Esophagus squamous epithelium (tissue), 5 donors: ENCODE measurements at regions not wholly inside any gene's neighbourhood (a gene's known extent, or its start where the extent isn't known, plus 50 kb on each side); places are given as distances from the start of the nearest gene placed in this dataset.

ENCODE experiments used
- DNase-seq: peaks from one replicate; lab custom pipeline; 2025; lab: John Stamatoyannopoulos, UW
- H3K27ac ChIP-seq, 4 donors: fragments of 200-600 bp; sonication (generic); one replicate each; pipeline ENCODE4 v1.5.1; 2016 to 2019; ENCODE audit warnings: mild to moderate bottlenecking in 1 of 4
- H3K27me3 ChIP-seq, 4 donors: fragments of 200-600 bp; sonication (generic); 1 replicate in 3 of 4; 2 replicates in 1 of 4; pipeline versions ENCODE4 v1.5.1 to v1.6.0; 2017 to 2021; ENCODE audit warnings: antibody characterized with exemption in 1 of 4
- H3K36me3 ChIP-seq, 3 donors: fragments of 200-600 bp; sonication (generic); one replicate each; pipeline ENCODE4 v1.5.1; 2016 to 2019
- H3K4me1 ChIP-seq, 3 donors: fragments of 200-600 bp; sonication (generic); one replicate each; pipeline ENCODE4 v1.5.1; 2017 to 2019
- H3K4me3 ChIP-seq, 4 donors: fragments of 200-600 bp; sonication (generic); 1 replicate in 3 of 4; 2 replicates in 1 of 4; pipeline ENCODE4 v1.5.1; 2016 to 2019; ENCODE audit warnings: mild to moderate bottlenecking in 2 of 4, moderate library complexity in 1 of 4
- H3K9me3 ChIP-seq, 3 donors: fragments of 200-600 bp; sonication (generic); one replicate each; pipeline ENCODE4 v1.5.1; 2016 to 2019
- CTCF ChIP-seq, 6 experiments: fragments of 450-650 bp in 4 of 6; fragments of 200-600 bp in 2 of 6; sonication (generic) in 2 of 6; IDR thresholded peaks; one replicate each; pipeline ENCODE4 v1.5.1; 2016 to 2019; ENCODE audit warnings: antibody characterized with exemption in 6 of 6, mild to moderate bottlenecking in 4 of 6, moderate library complexity in 4 of 6
- POLR2A ChIP-seq, 4 donors: fragments of 450-650 bp; IDR thresholded peaks; one replicate each; pipeline ENCODE4 v1.6.1; 2017; ENCODE audit warnings: antibody characterized with exemption in 4 of 4, mild to moderate bottlenecking in 4 of 4, moderate library complexity in 3 of 4
- WGBS, 2 donors: methylation state at CpG; one replicate each; pipeline ENCODE4 v1.1.5; 2018; 5-methylcytosine and 5-hydroxymethylcytosine counted together
- intact Hi-C: fragments of 100-400 bp; cut with DNase I; formaldehyde crosslinking; loops from one replicate; pipeline ENCODE4 v1.15.0; 2022
- donor health status: DM: yes; HTN: yes; CAD: no.

GRCh38 chr5:5887833-5888232 lies 465.4 kb downstream of the ICE1 start:
- DNase-seq, result no peak
- Histone ChIP-seq H3K4me1 (peaks cover 0 to 7% (median 0%) of the 10 kb centered on the region in 3 donors), H3K27me3 (peaks cover 0 to 21% (median 0%) of the 10 kb centered on the region in 4 donors), H3K27ac (no peak overlapping the region), H3K4me3 (no peak overlapping the region), H3K9me3 (no peaks in the 10 kb centered on the region), H3K36me3 (no peaks in the 10 kb centered on the region)
- no peak for TF ChIP-seq CTCF (IDR thresholded peaks at IDR 0.05)
- no peak for TF ChIP-seq POLR2A (IDR thresholded peaks at IDR 0.05)
- intact Hi-C loops, result loop anchor here (10.0 kb wide), 2 partner anchors 393 to 687 kb away; no protein-coding TSS in a partner anchor
- 45 to 57% methylated on average over 3 of the region's 3 CpGs for WGBS, 2 donors

- TF ChIP-seq POLR2A (IDR thresholded peaks at IDR 0.05) (no peak), CTCF (IDR thresholded peaks at IDR 0.05) (peak in 5 of 6 experiments; percentile 38 to 78 (median 55))
- Histone ChIP-seq H3K36me3 (no peaks in the 10 kb centered on the region), H3K27ac (no peak overlapping the region), H3K4me3 (no peak overlapping the region), H3K4me1 (peaks cover 0 to 7% (median 0%) of the 10 kb centered on the region in 3 donors), H3K9me3 (no peaks in the 10 kb centered on the region), H3K27me3 (peaks cover 0 to 21% (median 0%) of the 10 kb centered on the region in 4 donors)
- WGBS, 2 donors, result 18% methylated on average over 4 of the region's 42 CpGs; no CpG with 5 or more reads in 1 of the 2 donors
- intact Hi-C loops, result loop anchor here (10.0 kb wide), 2 partner anchors 392 to 688 kb away; no protein-coding TSS in a partner anchor
- DNase-seq, result no peak
Observed at GRCh38 chr5:5886812-5887486, 464.5 kb downstream of the ICE1 start.

- Histone ChIP-seq H3K4me3 (no peak overlapping the region), H3K27me3 (peaks cover 0 to 21% (median 0%) of the 10 kb centered on the region in 4 donors), H3K27ac (no peak overlapping the region), H3K36me3 (no peaks in the 10 kb centered on the region), H3K9me3 (no peaks in the 10 kb centered on the region), H3K4me1 (peaks cover 0 to 7% (median 0%) of the 10 kb centered on the region in 3 donors)
- no peak for TF ChIP-seq POLR2A (IDR thresholded peaks at IDR 0.05)
- WGBS, 2 donors, result 62 to 75% methylated on average over 8 to 16 of the region's 20 CpGs
- intact Hi-C loops, result loop anchor here (10.0 kb wide), 2 partner anchors 392 to 688 kb away; no protein-coding TSS in a partner anchor
- DNase-seq, result no peak
Observed at GRCh38 chr5:5886353-5886752, 463.9 kb downstream of the ICE1 start.

GRCh38 chr5:5885782-5886181 lies 463.3 kb downstream of the ICE1 start:
- Histone ChIP-seq H3K4me1 (peaks cover 0 to 7% (median 0%) of the 10 kb centered on the region in 3 donors), H3K27ac (no peak overlapping the region), H3K9me3 (no peaks in the 10 kb centered on the region), H3K36me3 (no peaks in the 10 kb centered on the region), H3K4me3 (no peak overlapping the region), H3K27me3 (peaks cover 0 to 21% (median 0%) of the 10 kb centered on the region in 4 donors)
- intact Hi-C loops, result loop anchor here (10.0 kb wide), 2 partner anchors 391 to 689 kb away; no protein-coding TSS in a partner anchor
- no peak for DNase-seq
- WGBS, 2 donors, result 80 to 89% methylated on average over 6 to 8 of the region's 8 CpGs
- TF ChIP-seq POLR2A (IDR thresholded peaks at IDR 0.05) (no peak), CTCF (IDR thresholded peaks at IDR 0.05) (no peak)

GRCh38 chr5:5884593-5884992 lies 462.1 kb downstream of the ICE1 start:
- TF ChIP-seq CTCF (IDR thresholded peaks at IDR 0.05) (no peak), POLR2A (IDR thresholded peaks at IDR 0.05) (no peak)
- DNase-seq, result no peak

More at GRCh38 chr5:5884593-5884992, 462.1 kb downstream of the ICE1 start:
- no peak overlapping the region for H3K4me3 ChIP-seq
- H3K9me3 ChIP-seq, result no peaks in the 10 kb centered on the region
- 65 to 86% methylated on average over 4 to 5 of the region's 5 CpGs for WGBS, 2 donors
- intact Hi-C loops, result loop anchor here (10.0 kb wide), 2 partner anchors 390 to 690 kb away; no protein-coding TSS in a partner anchor
- H3K27me3 ChIP-seq, result peaks cover 0 to 25% (median 0%) of the 10 kb centered on the region in 4 donors
- H3K36me3 ChIP-seq, result no peaks in the 10 kb centered on the region
- H3K4me1 ChIP-seq, result peaks cover 0 to 7% (median 0%) of the 10 kb centered on the region in 3 donors
- H3K27ac ChIP-seq, result no peak overlapping the region
